ENCODE measurements at regions not wholly inside any gene's neighbourhood (a gene's known extent, or its start where the extent isn't known, plus 50 kb on each side); places are given as distances from the start of the nearest gene placed in this dataset.

GRCh38 chr15:62912282-62912681 is 130.3 kb upstream of the TPM1 start:
- Mint-ChIP-seq H3K36me3 (ENCODE audit: low read depth) (no peaks in the 10 kb centered on the region), H3K4me1 (ENCODE audit: low read depth) (no peaks in the 10 kb centered on the region), H3K27me3 (ENCODE audit: low read depth) (peaks cover 8% of the 10 kb centered on the region), H3K4me3 (no peak overlapping the region), H3K27ac (no peak overlapping the region), H3K9me3 (no peaks in the 10 kb centered on the region)

- Mint-ChIP-seq H3K9me3 (no peaks in the 10 kb centered on the region), H3K27ac (no peak overlapping the region), H3K36me3 (ENCODE audit: low read depth) (no peaks in the 10 kb centered on the region), H3K27me3 (ENCODE audit: low read depth) (peaks cover 8% of the 10 kb centered on the region), H3K4me3 (no peak overlapping the region), H3K4me1 (ENCODE audit: low read depth) (no peaks in the 10 kb centered on the region)
Observed at GRCh38 chr15:62912808-62913207, 129.7 kb upstream of the TPM1 start.

GRCh38 chr15:62913246-62913645 is 129.3 kb upstream of the TPM1 start:
- no peaks in the 10 kb centered on the region for H3K9me3 Mint-ChIP-seq
- no peak overlapping the region for H3K4me3 Mint-ChIP-seq
- no peaks in the 10 kb centered on the region for H3K4me1 Mint-ChIP-seq (ENCODE audit: low read depth)
- H3K36me3 Mint-ChIP-seq (ENCODE audit: low read depth) = no peaks in the 10 kb centered on the region
- peaks cover 8% of the 10 kb centered on the region for H3K27me3 Mint-ChIP-seq (ENCODE audit: low read depth)
- no peak overlapping the region for H3K27ac Mint-ChIP-seq

- H3K4me1 Mint-ChIP-seq (ENCODE audit: low read depth) = no peaks in the 10 kb centered on the region
- H3K27me3 Mint-ChIP-seq (ENCODE audit: low read depth) = peaks cover 8% of the 10 kb centered on the region
- H3K27ac Mint-ChIP-seq = no peak overlapping the region
- H3K36me3 Mint-ChIP-seq (ENCODE audit: low read depth) = no peaks in the 10 kb centered on the region
- no peak overlapping the region for H3K4me3 Mint-ChIP-seq
- no peaks in the 10 kb centered on the region for H3K9me3 Mint-ChIP-seq
Observed at GRCh38 chr15:62914461-62915079, 128.0 kb upstream of the TPM1 start.

GRCh38 chr15:62920682-62921502 is 121.7 kb upstream of the TPM1 start:
- Mint-ChIP-seq H3K27me3 (ENCODE audit: low read depth) (peaks cover 4% of the 10 kb centered on the region), H3K27ac (no peak overlapping the region), H3K4me3 (no peak overlapping the region), H3K9me3 (no peaks in the 10 kb centered on the region), H3K36me3 (ENCODE audit: low read depth) (no peaks in the 10 kb centered on the region), H3K4me1 (ENCODE audit: low read depth) (no peaks in the 10 kb centered on the region)

- Mint-ChIP-seq H3K4me1 (ENCODE audit: low read depth) (no peaks in the 10 kb centered on the region), H3K27ac (no peak overlapping the region), H3K9me3 (no peaks in the 10 kb centered on the region), H3K36me3 (ENCODE audit: low read depth) (no peaks in the 10 kb centered on the region), H3K4me3 (no peak overlapping the region), H3K27me3 (ENCODE audit: low read depth) (peaks cover 5% of the 10 kb centered on the region)
Observed at GRCh38 chr15:62922514-62922913, 120.0 kb upstream of the TPM1 start.

- Mint-ChIP-seq H3K4me3 (no peak overlapping the region), H3K9me3 (no peaks in the 10 kb centered on the region), H3K27ac (no peak overlapping the region), H3K36me3 (ENCODE audit: low read depth) (no peaks in the 10 kb centered on the region), H3K4me1 (ENCODE audit: low read depth) (no peaks in the 10 kb centered on the region), H3K27me3 (ENCODE audit: low read depth) (peaks cover 15% of the 10 kb centered on the region)
Observed at GRCh38 chr15:62925875-62926274, 116.7 kb upstream of the TPM1 start.

GRCh38 chr15:62927196-62927595 is 115.4 kb upstream of the TPM1 start:
- H3K27me3 Mint-ChIP-seq (ENCODE audit: low read depth) = peaks cover 24% of the 10 kb centered on the region
- no peaks in the 10 kb centered on the region for H3K36me3 Mint-ChIP-seq (ENCODE audit: low read depth)
- no peak overlapping the region for H3K4me3 Mint-ChIP-seq
- H3K4me1 Mint-ChIP-seq (ENCODE audit: low read depth) = no peaks in the 10 kb centered on the region
- no peak overlapping the region for H3K27ac Mint-ChIP-seq
- H3K9me3 Mint-ChIP-seq = no peaks in the 10 kb centered on the region

- Mint-ChIP-seq H3K27ac (no peak overlapping the region), H3K36me3 (ENCODE audit: low read depth) (no peaks in the 10 kb centered on the region), H3K27me3 (ENCODE audit: low read depth) (peaks cover 28% of the 10 kb centered on the region), H3K4me1 (ENCODE audit: low read depth) (no peaks in the 10 kb centered on the region), H3K4me3 (no peak overlapping the region), H3K9me3 (no peaks in the 10 kb centered on the region)
Observed at GRCh38 chr15:62927836-62928235, 114.7 kb upstream of the TPM1 start.

- H3K27ac Mint-ChIP-seq = no peak overlapping the region
- H3K4me1 Mint-ChIP-seq (ENCODE audit: low read depth) = no peaks in the 10 kb centered on the region
- peaks cover 29% of the 10 kb centered on the region for H3K27me3 Mint-ChIP-seq (ENCODE audit: low read depth)
- H3K9me3 Mint-ChIP-seq = no peaks in the 10 kb centered on the region
- H3K36me3 Mint-ChIP-seq (ENCODE audit: low read depth) = no peaks in the 10 kb centered on the region
- H3K4me3 Mint-ChIP-seq = no peak overlapping the region
Observed at GRCh38 chr15:62928242-62928999, 114.1 kb upstream of the TPM1 start.

GRCh38 chr15:62929000-62929357 is 113.6 kb upstream of the TPM1 start:
- H3K4me3 Mint-ChIP-seq = no peak overlapping the region
- H3K27me3 Mint-ChIP-seq (ENCODE audit: low read depth) = peaks cover 29% of the 10 kb centered on the region
- no peaks in the 10 kb centered on the region for H3K9me3 Mint-ChIP-seq
- H3K27ac Mint-ChIP-seq = no peak overlapping the region
- no peaks in the 10 kb centered on the region for H3K4me1 Mint-ChIP-seq (ENCODE audit: low read depth)
- no peaks in the 10 kb centered on the region for H3K36me3 Mint-ChIP-seq (ENCODE audit: low read depth)

- Mint-ChIP-seq H3K4me1 (ENCODE audit: low read depth) (no peaks in the 10 kb centered on the region), H3K27me3 (ENCODE audit: low read depth) (peaks cover 36% of the 10 kb centered on the region), H3K4me3 (no peak overlapping the region), H3K36me3 (ENCODE audit: low read depth) (no peaks in the 10 kb centered on the region), H3K9me3 (no peaks in the 10 kb centered on the region), H3K27ac (no peak overlapping the region)
Observed at GRCh38 chr15:62931650-62932049, 110.9 kb upstream of the TPM1 start.

GRCh38 chr15:62932436-62932835 is 110.1 kb upstream of the TPM1 start:
- H3K9me3 Mint-ChIP-seq = no peaks in the 10 kb centered on the region
- no peaks in the 10 kb centered on the region for H3K4me1 Mint-ChIP-seq (ENCODE audit: low read depth)
- no peak overlapping the region for H3K27ac Mint-ChIP-seq
- no peaks in the 10 kb centered on the region for H3K36me3 Mint-ChIP-seq (ENCODE audit: low read depth)
- H3K4me3 Mint-ChIP-seq = no peak overlapping the region
- H3K27me3 Mint-ChIP-seq (ENCODE audit: low read depth) = peaks cover 36% of the 10 kb centered on the region

GRCh38 chr15:62933386-62933785 is 109.2 kb upstream of the TPM1 start:
- H3K27me3 Mint-ChIP-seq (ENCODE audit: low read depth) = peaks cover 42% of the 10 kb centered on the region
- no peak overlapping the region for H3K27ac Mint-ChIP-seq
- H3K36me3 Mint-ChIP-seq (ENCODE audit: low read depth) = no peaks in the 10 kb centered on the region
- no peak overlapping the region for H3K4me3 Mint-ChIP-seq
- H3K4me1 Mint-ChIP-seq (ENCODE audit: low read depth) = no peaks in the 10 kb centered on the region
- no peaks in the 10 kb centered on the region for H3K9me3 Mint-ChIP-seq
